ENCODE measurements at regions not wholly inside any gene's neighbourhood (a gene's known extent, or its start where the extent isn't known, plus 50 kb on each side); places are given as distances from the start of the nearest gene placed in this dataset.

GRCh38 chr13:34833562-34834182 lies 108.4 kb upstream of the NBEA start:
- TF ChIP-seq CTCF (IDR thresholded peaks at IDR 0.05), result no peak

GRCh38 chr13:34842466-34842865 lies 99.6 kb upstream of the NBEA start:
- no peak for TF ChIP-seq CTCF (IDR thresholded peaks at IDR 0.05)

- no peak for TF ChIP-seq CTCF (IDR thresholded peaks at IDR 0.05)
Observed at GRCh38 chr13:34847766-34848165, 94.3 kb upstream of the NBEA start.

GRCh38 chr13:34849406-34849805 lies 92.7 kb upstream of the NBEA start:
- TF ChIP-seq CTCF (IDR thresholded peaks at IDR 0.05), result no peak

- no peak for TF ChIP-seq CTCF (IDR thresholded peaks at IDR 0.05)
Observed at GRCh38 chr13:34853161-34853560, 88.9 kb upstream of the NBEA start.

GRCh38 chr13:34857558-34858325 lies 84.3 kb upstream of the NBEA start:
- TF ChIP-seq CTCF (IDR thresholded peaks at IDR 0.05), result no peak

GRCh38 chr13:34862311-34862710 lies 79.8 kb upstream of the NBEA start:
- TF ChIP-seq CTCF (IDR thresholded peaks at IDR 0.05), result no peak
